CD4-positive, alpha-beta T cell treated with Interleukin-12 subunit alpha and Interleukin-12 subunit beta, for 1 hour (primary cell): ENCODE measurements at regions not wholly inside any gene's neighbourhood (a gene's known extent, or its start where the extent isn't known, plus 50 kb on each side); places are given as distances from the start of the nearest gene placed in this dataset.

Experiments
- DNase-seq: peaks from one replicate; pipeline ENCODE4 v3.0.0-alpha.2; 2020

GRCh38 chr11:71201936-71202597 is 50.3 kb downstream of the SHANK2 start:
- no peak for DNase-seq

- DNase-seq: no peak
Observed at GRCh38 chr11:71201231-71201630, 51.1 kb downstream of the SHANK2 start.

- no peak for DNase-seq
Observed at GRCh38 chr11:71200761-71201160, 51.6 kb downstream of the SHANK2 start.

- no peak for DNase-seq
Observed at GRCh38 chr11:71200172-71200716, 52.1 kb downstream of the SHANK2 start.

GRCh38 chr11:71199226-71199820 is 53.1 kb downstream of the SHANK2 start:
- DNase-seq: no peak

GRCh38 chr11:71198823-71199165 is 53.6 kb downstream of the SHANK2 start:
- no peak for DNase-seq

- DNase-seq: no peak
Observed at GRCh38 chr11:71198141-71198822, 54.1 kb downstream of the SHANK2 start.

GRCh38 chr11:71197096-71197495 is 55.3 kb downstream of the SHANK2 start:
- DNase-seq: no peak

- no peak for DNase-seq
Observed at GRCh38 chr11:71194710-71195109, 57.7 kb downstream of the SHANK2 start.

GRCh38 chr11:71193431-71193830 is 58.9 kb downstream of the SHANK2 start:
- DNase-seq: no peak

GRCh38 chr11:71192629-71193028 is 59.7 kb downstream of the SHANK2 start:
- DNase-seq: no peak

GRCh38 chr11:71191201-71191600 is 61.2 kb downstream of the SHANK2 start:
- no peak for DNase-seq

GRCh38 chr11:71190551-71190950 is 61.8 kb downstream of the SHANK2 start:
- DNase-seq: no peak

GRCh38 chr11:71189768-71190315 is 62.5 kb downstream of the SHANK2 start:
- no peak for DNase-seq

- no peak for DNase-seq
Observed at GRCh38 chr11:71188886-71189767, 63.2 kb downstream of the SHANK2 start.

- DNase-seq: no peak
Observed at GRCh38 chr11:71188073-71188472, 64.3 kb downstream of the SHANK2 start.

GRCh38 chr11:71186806-71187205 is 65.6 kb downstream of the SHANK2 start:
- DNase-seq: no peak

- no peak for DNase-seq
Observed at GRCh38 chr11:71185411-71185810, 67.0 kb downstream of the SHANK2 start.

GRCh38 chr11:71184421-71185210 is 67.8 kb downstream of the SHANK2 start:
- no peak for DNase-seq

- DNase-seq: no peak
Observed at GRCh38 chr11:71183878-71184277, 68.5 kb downstream of the SHANK2 start.

GRCh38 chr11:71182791-71183677 is 69.3 kb downstream of the SHANK2 start:
- DNase-seq: no peak
